ENCODE measurements at regions not wholly inside any gene's neighbourhood (a gene's known extent, or its start where the extent isn't known, plus 50 kb on each side); places are given as distances from the start of the nearest gene placed in this dataset.

DNA sequence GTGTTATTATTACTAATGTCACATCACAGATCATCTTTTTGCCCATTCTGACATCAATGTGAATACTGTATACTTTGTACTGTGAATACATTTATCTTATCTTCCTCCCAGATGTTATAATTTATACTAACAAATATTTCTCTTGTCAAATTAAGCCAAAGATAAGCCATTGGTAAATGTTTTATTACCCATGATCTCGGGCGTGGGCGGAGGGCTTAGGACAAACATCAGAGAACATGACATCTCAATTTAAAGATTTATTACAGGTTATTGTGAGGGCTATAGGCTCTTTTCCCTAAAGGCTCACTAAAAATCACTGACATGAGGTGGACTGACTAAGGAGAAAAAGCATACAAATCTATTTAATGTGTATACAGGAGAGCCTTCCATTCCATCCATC lies 58.2 kb upstream of the DGKB start:
- no peak overlapping the region for H3K4me3 ChIP-seq
- TF ChIP-seq, protein P1, sequence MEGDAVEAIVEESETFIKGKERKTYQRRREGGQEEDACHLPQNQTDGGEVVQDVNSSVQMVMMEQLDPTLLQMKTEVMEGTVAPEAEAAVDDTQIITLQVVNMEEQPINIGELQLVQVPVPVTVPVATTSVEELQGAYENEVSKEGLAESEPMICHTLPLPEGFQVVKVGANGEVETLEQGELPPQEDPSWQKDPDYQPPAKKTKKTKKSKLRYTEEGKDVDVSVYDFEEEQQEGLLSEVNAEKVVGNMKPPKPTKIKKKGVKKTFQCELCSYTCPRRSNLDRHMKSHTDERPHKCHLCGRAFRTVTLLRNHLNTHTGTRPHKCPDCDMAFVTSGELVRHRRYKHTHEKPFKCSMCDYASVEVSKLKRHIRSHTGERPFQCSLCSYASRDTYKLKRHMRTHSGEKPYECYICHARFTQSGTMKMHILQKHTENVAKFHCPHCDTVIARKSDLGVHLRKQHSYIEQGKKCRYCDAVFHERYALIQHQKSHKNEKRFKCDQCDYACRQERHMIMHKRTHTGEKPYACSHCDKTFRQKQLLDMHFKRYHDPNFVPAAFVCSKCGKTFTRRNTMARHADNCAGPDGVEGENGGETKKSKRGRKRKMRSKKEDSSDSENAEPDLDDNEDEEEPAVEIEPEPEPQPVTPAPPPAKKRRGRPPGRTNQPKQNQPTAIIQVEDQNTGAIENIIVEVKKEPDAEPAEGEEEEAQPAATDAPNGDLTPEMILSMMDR (IDR thresholded peaks at IDR 0.05) = no peak
- TF ChIP-seq POLR2A (IDR thresholded peaks at IDR 0.05) (no peak), POLR2AphosphoS5 (IDR thresholded peaks at IDR 0.05) (no peak), EP300 (IDR thresholded peaks at IDR 0.05) (no peak)
- no peaks in the 10 kb centered on the region for H3K27me3 ChIP-seq
- no peaks in the 10 kb centered on the region for H3K4me1 ChIP-seq
- no peak overlapping the region for H3K27ac ChIP-seq
- DNase-seq (ENCODE audit: low spot score in 2 of 2) = no peak
- no peaks in the 10 kb centered on the region for H3K9me3 ChIP-seq
- no peaks in the 10 kb centered on the region for H3K36me3 ChIP-seq
- WGBS = 26% methylated on average over 3 of the region's 3 CpGs

DNA sequence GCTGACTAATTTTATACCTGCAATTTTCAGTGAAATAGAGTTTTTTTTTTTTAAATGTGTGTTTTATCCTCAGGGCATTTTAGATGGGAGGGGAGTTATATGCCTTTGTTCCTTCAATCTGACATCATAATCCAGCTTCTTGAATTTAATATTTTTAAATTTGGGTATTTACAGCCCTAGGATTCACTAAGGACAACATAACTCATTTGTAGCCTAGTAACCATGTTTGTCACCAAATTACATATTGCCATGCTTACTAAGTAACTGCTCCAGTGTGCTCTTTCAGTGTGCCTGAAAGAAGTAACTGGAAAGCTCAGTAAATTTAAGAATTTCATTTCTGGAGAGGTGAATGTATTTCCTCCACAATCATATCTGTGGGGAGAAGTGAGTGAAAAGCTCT lies 56.8 kb upstream of the DGKB start:
- Histone ChIP-seq H3K4me3 (no peak overlapping the region), H3K27me3 (no peaks in the 10 kb centered on the region), H3K36me3 (no peaks in the 10 kb centered on the region), H3K4me1 (no peaks in the 10 kb centered on the region), H3K27ac (no peak overlapping the region), H3K9me3 (no peaks in the 10 kb centered on the region)
- no peak for TF ChIP-seq EP300 (IDR thresholded peaks at IDR 0.05)
- no peak for TF ChIP-seq POLR2AphosphoS5 (IDR thresholded peaks at IDR 0.05)
- TF ChIP-seq POLR2A (IDR thresholded peaks at IDR 0.05) = no peak
- TF ChIP-seq, protein P1 (IDR thresholded peaks at IDR 0.05) = no peak
- DNase-seq (ENCODE audit: low spot score in 2 of 2) = no peak

DNA sequence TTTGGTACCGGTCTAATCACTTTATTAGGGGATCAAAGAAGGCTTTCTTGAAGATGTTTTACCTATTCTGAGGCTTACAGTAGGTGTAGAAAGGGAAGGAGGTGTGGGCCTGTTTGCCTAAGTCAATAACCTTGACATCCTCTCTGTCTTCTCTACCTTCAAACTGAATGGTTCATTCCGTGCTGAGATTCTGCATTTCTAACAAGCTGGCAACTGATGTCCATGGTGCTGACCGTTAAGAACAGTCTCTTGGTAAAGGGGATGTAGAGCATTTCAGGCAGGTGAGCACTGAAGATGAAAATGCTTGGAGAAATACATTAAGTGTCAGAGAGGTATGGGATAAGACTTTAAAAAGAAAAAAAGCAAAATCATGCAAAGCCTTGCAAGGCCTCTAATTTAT lies 51.5 kb upstream of the DGKB start:
- TF ChIP-seq POLR2A (IDR thresholded peaks at IDR 0.05) = no peak
- TF ChIP-seq, protein P1 (IDR thresholded peaks at IDR 0.05) = no peak
- DNase-seq (ENCODE audit: low spot score in 2 of 2) = no peak
- no peaks in the 10 kb centered on the region for H3K9me3 ChIP-seq
- H3K4me1 ChIP-seq = no peaks in the 10 kb centered on the region
- H3K27me3 ChIP-seq = no peaks in the 10 kb centered on the region
- H3K36me3 ChIP-seq = no peaks in the 10 kb centered on the region
- WGBS = 42% methylated on average over 3 of the region's 3 CpGs
- H3K4me3 ChIP-seq = no peak overlapping the region
- H3K27ac ChIP-seq = no peak overlapping the region
